AG04450 (cell line): ENCODE measurements at regions not wholly inside any gene's neighbourhood (a gene's known extent, or its start where the extent isn't known, plus 50 kb on each side); places are given as distances from the start of the nearest gene placed in this dataset.
A peak's percentile ranks its signal among the peaks of the same experiment; 100 is the strongest.

Experiments used
- CTCF ChIA-PET: fragments of 300-600, 350-600 bp; formaldehyde crosslinking; extraction: SDS; loops from one replicate; lab custom pipeline; 2022; ENCODE audit warnings: antibody characterized with exemption, inconsistent platforms; lab: Charles Lee
- POLR2A ChIA-PET: fragments of 350-600 bp; formaldehyde crosslinking; extraction: SDS; loops from one replicate; lab custom pipeline; 2021; ENCODE audit warnings: antibody characterized with exemption, inconsistent platforms; lab: Yijun Ruan, JAX
- DNase-seq: peaks from one replicate; pipeline ENCODE4 v3.0.0-alpha.2; 2011; ENCODE audit warnings: low read depth, low spot score
- H3K27ac ChIP-seq: one replicate; pipeline ENCODE4 v1.5.1; 2012; ENCODE audit warnings: low read depth, low read length, control low read depth
- H3K27me3 ChIP-seq: one replicate; pipeline ENCODE4 v1.6.0; 2012; ENCODE audit warnings: low read length; ENCODE audit not compliant: control insufficient read depth, insufficient read depth
- H3K4me3 ChIP-seq: 2 replicates; pipeline ENCODE4 v1.5.1; 2011; ENCODE audit warnings: mild to moderate bottlenecking, low read depth, low read length, control low read depth
- H3K9me3 ChIP-seq: 2 replicates; pipeline ENCODE4 v1.5.1; 2012; ENCODE audit warnings: low read length; ENCODE audit not compliant: control insufficient read depth, insufficient read depth
- CTCF ChIP-seq: IDR thresholded peaks from 2 replicates; pipeline ENCODE4 v1.5.1; 2011; ENCODE audit warnings: low read depth, low read length, control low read depth, inconsistent platforms

- no peak overlapping the region for H3K4me3 ChIP-seq
- CTCF ChIA-PET: no interaction called here
- no peak for DNase-seq
- POLR2A ChIA-PET: no interaction called here
- no peak overlapping the region for H3K27ac ChIP-seq
- TF ChIP-seq CTCF: no peak
- no peaks in the 10 kb centered on the region for H3K9me3 ChIP-seq
- no peaks in the 10 kb centered on the region for H3K27me3 ChIP-seq
Observed at GRCh38 chr2:236861944-236862343, 223.7 kb upstream of the COPS8 start.

- no peak for DNase-seq
- no peak overlapping the region for H3K27ac ChIP-seq
- ChIA-PET CTCF (no interaction called here), POLR2A (interaction anchor here (1.2 kb wide), 1 partner anchor 9 kb away, joined by 5 read pairs; no protein-coding TSS in a partner anchor)
- TF ChIP-seq CTCF: no peak
- H3K9me3 ChIP-seq: no peaks in the 10 kb centered on the region
- H3K4me3 ChIP-seq: no peak overlapping the region
- no peaks in the 10 kb centered on the region for H3K27me3 ChIP-seq
Observed at GRCh38 chr2:236862526-236862925, 223.2 kb upstream of the COPS8 start.

GRCh38 chr2:236862961-236863728 lies 222.5 kb upstream of the COPS8 start:
- Histone ChIP-seq H3K9me3 (no peaks in the 10 kb centered on the region), H3K27me3 (no peaks in the 10 kb centered on the region), H3K27ac (no peak overlapping the region), H3K4me3 (no peak overlapping the region)
- CTCF ChIA-PET: no interaction called here
- TF ChIP-seq CTCF: no peak
- peak; percentile 6 for DNase-seq
- POLR2A ChIA-PET: interaction anchor here (1.2 kb wide), 1 partner anchor 8 kb away, joined by 5 read pairs; no protein-coding TSS in a partner anchor

GRCh38 chr2:236863729-236864126 lies 222.0 kb upstream of the COPS8 start:
- DNase-seq: no peak
- Histone ChIP-seq H3K27ac (no peak overlapping the region), H3K4me3 (no peak overlapping the region), H3K27me3 (no peaks in the 10 kb centered on the region), H3K9me3 (no peaks in the 10 kb centered on the region)
- TF ChIP-seq CTCF: no peak
- POLR2A ChIA-PET: interaction anchor here (1.2 kb wide), 1 partner anchor 8 kb away, joined by 5 read pairs; no protein-coding TSS in a partner anchor
- CTCF ChIA-PET: no interaction called here

- no peaks in the 10 kb centered on the region for H3K9me3 ChIP-seq
- no peak overlapping the region for H3K27ac ChIP-seq
- no peak for DNase-seq
- H3K4me3 ChIP-seq: no peak overlapping the region
- POLR2A ChIA-PET: no interaction called here
- CTCF ChIA-PET: no interaction called here
- TF ChIP-seq CTCF: no peak
- no peaks in the 10 kb centered on the region for H3K27me3 ChIP-seq
Observed at GRCh38 chr2:236865052-236865451, 220.6 kb upstream of the COPS8 start.
